Nephron progenitor cell (in vitro differentiated cells): ENCODE measurements at regions not wholly inside any gene's neighbourhood (a gene's known extent, or its start where the extent isn't known, plus 50 kb on each side); places are given as distances from the start of the nearest gene placed in this dataset.
"Not testable (repeated sequence)": the region's sequence is repeated elsewhere in the genome, so short reads cannot be mapped to it uniquely, and the experiment has no call there.

Experiments used
- DNase-seq: peaks from one replicate; pipeline ENCODE4 v3.0.0; 2021
- H3K27ac Mint-ChIP-seq: 2 replicates; pipeline ENCODE4 v1.8.0; 2021; ENCODE audit warnings: mild to moderate bottlenecking, moderate library complexity, mixed read lengths
- H3K27me3 Mint-ChIP-seq: 2 replicates; pipeline ENCODE4 v1.8.0; 2021; ENCODE audit warnings: mild to moderate bottlenecking, low read depth, mixed read lengths; ENCODE audit not compliant: poor library complexity
- H3K36me3 Mint-ChIP-seq: 2 replicates; pipeline ENCODE4 v1.8.0; 2021; ENCODE audit warnings: low read depth, mixed read lengths
- H3K4me1 Mint-ChIP-seq: 2 replicates; pipeline ENCODE4 v1.8.0; 2021; ENCODE audit warnings: mixed read lengths
- H3K4me3 Mint-ChIP-seq: 2 replicates; pipeline ENCODE4 v1.8.0; 2021; ENCODE audit warnings: mild to moderate bottlenecking, moderate library complexity, mixed read lengths
- H3K9me3 Mint-ChIP-seq: 2 replicates; pipeline ENCODE4 v1.8.0; 2021; ENCODE audit warnings: mild to moderate bottlenecking, moderate library complexity, mixed read lengths
- TF ChIP-seq, protein P1 (sequence below): fragments of 200-600 bp; sonication (generic); IDR thresholded peaks from 2 replicates; pipeline ENCODE4 v1.5.0; 2021; ENCODE audit warnings: antibody characterized with exemption

DNA sequence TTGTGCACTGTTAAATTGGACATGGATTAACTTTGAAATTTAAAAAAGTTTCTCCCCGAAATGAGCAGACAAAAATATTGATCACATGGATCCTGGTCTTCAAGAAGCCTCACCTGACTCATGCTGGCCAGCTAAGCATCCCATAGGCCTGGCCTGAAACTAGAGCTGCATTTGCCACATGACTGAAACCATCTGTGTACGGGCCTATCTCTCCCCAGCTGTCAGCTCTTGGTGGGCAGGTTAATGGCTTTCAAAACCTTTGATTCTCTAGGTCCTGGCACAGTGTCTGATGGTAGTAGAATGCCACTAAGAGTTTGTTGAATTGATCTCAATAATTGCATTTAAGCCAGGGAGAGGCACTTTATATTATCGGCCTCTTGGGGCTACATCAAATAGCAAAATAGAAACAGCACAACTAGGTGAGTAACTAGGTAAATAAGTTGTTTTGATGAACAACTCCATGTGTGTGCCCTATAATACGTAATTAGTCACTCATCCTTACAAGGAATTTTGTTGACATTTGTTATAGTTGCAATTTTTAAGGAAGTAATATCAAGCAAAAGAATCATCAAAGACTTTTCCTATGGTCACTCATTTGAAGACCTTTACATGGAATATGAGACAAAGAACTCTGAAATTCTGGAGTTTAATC, 251.1 kb downstream of the SP3 start:
- Mint-ChIP-seq H3K4me1 (peaks cover 17% of the 10 kb centered on the region), H3K4me3 (no peak overlapping the region), H3K36me3 (no peaks in the 10 kb centered on the region), H3K27me3 (peaks cover 5% of the 10 kb centered on the region), H3K9me3 (no peaks in the 10 kb centered on the region), H3K27ac (no peak overlapping the region)
- TF ChIP-seq, protein P1, sequence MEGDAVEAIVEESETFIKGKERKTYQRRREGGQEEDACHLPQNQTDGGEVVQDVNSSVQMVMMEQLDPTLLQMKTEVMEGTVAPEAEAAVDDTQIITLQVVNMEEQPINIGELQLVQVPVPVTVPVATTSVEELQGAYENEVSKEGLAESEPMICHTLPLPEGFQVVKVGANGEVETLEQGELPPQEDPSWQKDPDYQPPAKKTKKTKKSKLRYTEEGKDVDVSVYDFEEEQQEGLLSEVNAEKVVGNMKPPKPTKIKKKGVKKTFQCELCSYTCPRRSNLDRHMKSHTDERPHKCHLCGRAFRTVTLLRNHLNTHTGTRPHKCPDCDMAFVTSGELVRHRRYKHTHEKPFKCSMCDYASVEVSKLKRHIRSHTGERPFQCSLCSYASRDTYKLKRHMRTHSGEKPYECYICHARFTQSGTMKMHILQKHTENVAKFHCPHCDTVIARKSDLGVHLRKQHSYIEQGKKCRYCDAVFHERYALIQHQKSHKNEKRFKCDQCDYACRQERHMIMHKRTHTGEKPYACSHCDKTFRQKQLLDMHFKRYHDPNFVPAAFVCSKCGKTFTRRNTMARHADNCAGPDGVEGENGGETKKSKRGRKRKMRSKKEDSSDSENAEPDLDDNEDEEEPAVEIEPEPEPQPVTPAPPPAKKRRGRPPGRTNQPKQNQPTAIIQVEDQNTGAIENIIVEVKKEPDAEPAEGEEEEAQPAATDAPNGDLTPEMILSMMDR: no peak
- DNase-seq: no peak

DNA sequence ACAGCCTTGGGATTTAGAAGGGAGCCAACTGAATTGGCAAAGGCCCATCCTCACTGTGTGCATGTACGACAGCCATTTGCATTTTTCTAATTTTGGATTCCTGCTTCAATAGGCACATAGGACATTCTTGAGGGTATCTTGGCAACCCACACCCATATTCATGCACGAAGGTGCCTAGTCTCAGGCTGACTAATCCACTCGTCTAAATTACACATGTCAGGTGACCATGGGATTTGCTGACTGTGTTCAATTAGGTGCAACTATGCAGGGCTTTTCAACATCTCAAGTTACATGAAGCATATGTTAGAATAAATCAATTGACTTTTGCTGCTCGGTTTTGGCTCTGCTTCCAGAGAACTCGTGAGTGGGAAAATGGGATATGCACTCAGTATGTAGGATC, 249.7 kb downstream of the SP3 start:
- peaks cover 5% of the 10 kb centered on the region for H3K27me3 Mint-ChIP-seq
- H3K27ac Mint-ChIP-seq: no peak overlapping the region

DNA sequence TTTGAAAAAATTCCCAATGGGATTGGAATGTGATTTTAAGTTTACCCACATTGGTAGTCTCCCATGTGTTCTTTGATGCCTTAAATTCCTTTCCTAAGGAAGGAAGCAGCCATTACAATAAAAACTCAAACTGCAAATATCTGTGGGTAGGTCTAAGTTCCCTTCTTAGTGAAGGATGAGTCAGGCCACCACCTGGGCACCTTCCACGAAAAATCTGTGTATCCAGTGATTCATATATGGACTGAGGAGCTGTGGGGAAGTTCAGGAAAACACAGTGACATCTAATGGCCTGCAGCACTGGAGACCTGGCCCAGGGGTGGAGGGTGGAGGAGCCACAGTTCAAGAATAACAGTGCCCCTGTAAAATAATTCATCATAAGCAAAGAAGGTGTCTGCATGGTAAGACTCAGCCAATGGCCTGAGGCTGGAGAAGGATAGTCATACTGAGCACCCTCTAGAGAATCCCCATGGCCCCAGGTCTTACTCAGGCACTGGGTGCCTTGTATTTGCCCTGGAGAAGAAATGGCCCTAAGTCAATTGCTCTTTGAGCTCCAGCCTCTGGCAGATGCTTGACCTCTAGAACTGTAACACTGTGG, 248.6 kb downstream of the SP3 start:
- TF ChIP-seq, protein P1: no peak
- H3K27me3 Mint-ChIP-seq: peaks cover 5% of the 10 kb centered on the region
- no peak for DNase-seq
- H3K4me3 Mint-ChIP-seq: no peak overlapping the region
- H3K36me3 Mint-ChIP-seq: no peaks in the 10 kb centered on the region
- no peak overlapping the region for H3K27ac Mint-ChIP-seq
- peaks cover 17% of the 10 kb centered on the region for H3K4me1 Mint-ChIP-seq
- no peaks in the 10 kb centered on the region for H3K9me3 Mint-ChIP-seq

More for the DNA sequence above, 249.7 kb downstream of the SP3 start:
- Mint-ChIP-seq H3K9me3 (no peaks in the 10 kb centered on the region), H3K4me3 (no peak overlapping the region), H3K36me3 (no peaks in the 10 kb centered on the region), H3K4me1 (peaks cover 17% of the 10 kb centered on the region)
- TF ChIP-seq, protein P1: no peak
- no peak for DNase-seq

DNA sequence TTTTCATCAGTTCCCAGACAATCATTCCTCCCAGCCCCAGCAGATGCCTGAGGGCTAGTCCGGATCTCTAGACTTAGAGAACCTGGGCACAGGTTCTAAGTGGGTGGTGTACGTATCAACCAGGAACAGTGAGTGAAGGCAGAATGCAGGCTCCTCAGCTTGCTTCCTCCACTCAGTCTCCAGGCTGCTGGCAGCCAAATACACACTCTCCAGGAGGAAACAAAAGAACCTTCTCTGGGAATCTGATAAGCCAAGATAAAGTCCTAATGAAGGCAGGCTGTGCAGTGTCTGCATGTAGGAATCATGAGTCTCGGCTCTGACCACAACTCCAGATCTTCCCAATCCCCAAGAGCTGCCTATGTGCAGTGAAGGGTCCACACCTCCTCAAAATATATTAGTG, 245.7 kb downstream of the SP3 start:
- H3K4me1 Mint-ChIP-seq: no peaks in the 10 kb centered on the region
- H3K36me3 Mint-ChIP-seq: no peaks in the 10 kb centered on the region
- TF ChIP-seq, protein P1: no peak
- no peaks in the 10 kb centered on the region for H3K9me3 Mint-ChIP-seq
- no peak overlapping the region for H3K4me3 Mint-ChIP-seq
- no peak overlapping the region for H3K27ac Mint-ChIP-seq
- peaks cover 9% of the 10 kb centered on the region for H3K27me3 Mint-ChIP-seq
- no peak for DNase-seq

DNA sequence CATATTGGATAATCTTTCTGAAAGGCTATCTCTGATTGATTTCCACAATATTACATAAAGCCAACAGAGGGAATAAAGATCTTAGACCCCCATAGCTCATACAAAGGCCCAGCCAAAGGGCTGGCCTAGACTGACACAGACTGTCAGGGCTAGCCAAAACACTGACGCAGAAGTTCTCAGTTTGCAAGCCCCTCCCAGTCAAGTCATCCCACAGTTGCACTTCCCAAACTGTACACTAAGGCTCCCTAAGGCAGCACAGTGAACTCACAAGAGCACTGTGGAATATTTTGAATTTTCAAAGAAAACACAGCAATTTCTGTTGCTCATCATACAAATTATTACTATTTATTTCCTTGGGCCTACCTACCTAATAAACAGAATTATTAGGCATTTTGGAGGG, 244.9 kb downstream of the SP3 start:
- no peaks in the 10 kb centered on the region for H3K9me3 Mint-ChIP-seq
- no peak for DNase-seq
- H3K4me3 Mint-ChIP-seq: no peak overlapping the region
- H3K27me3 Mint-ChIP-seq: peaks cover 9% of the 10 kb centered on the region
- no peaks in the 10 kb centered on the region for H3K36me3 Mint-ChIP-seq
- TF ChIP-seq, protein P1: no peak
- no peak overlapping the region for H3K27ac Mint-ChIP-seq
- no peaks in the 10 kb centered on the region for H3K4me1 Mint-ChIP-seq

DNA sequence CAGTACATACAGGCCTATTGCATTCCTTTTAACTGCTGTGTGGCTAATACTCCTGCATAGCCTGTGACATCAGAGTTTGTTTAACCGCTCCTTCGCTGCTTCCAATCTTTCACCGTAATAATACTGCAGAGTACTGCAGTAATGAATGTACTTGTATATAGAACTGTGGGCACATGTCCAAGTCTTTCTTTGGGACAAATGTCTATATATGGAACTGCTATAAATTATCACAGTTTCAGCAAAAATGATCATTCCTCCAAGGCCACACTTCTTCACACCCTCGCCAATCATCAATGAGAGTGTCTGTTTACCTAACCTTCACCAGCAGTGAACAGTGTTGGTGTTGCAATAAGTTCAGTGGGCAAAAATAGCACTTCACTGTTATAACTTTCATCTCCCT, 230.4 kb downstream of the SP3 start:
- no peak for DNase-seq
- Mint-ChIP-seq H3K36me3 (no peaks in the 10 kb centered on the region), H3K27ac (no peak overlapping the region)

DNA sequence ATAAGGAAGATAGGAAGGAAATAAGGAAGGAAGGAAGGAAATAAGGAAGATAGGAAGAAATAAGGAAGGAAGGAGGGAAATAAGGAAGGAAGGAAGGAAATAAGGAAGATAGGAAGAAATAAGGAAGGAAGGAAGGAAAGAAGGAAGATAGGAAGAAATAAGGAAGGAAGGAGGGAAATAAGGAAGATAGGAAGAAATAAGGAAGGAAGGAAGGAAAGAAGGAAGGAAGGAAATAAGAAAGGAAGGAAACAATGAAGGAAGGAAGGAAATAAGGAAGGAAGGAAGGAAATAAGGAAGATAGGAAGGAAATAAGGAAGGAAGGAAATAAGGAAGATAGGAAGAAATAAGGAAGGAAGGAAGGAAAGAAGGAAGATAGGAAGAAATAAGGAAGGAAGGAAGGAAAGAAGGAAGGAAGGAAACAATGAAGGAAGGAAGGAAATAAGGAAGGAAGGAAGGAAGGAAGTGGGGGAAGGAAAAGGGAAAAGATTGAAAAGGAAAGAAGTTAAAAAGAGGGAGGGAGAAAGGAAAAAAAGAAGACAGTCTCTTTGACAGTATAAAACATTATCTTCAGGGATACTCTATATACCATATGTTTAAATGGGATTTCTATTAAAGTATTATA, 227.1 kb downstream of the SP3 start:
- not testable (repeated sequence) for H3K9me3 Mint-ChIP-seq, H3K27ac Mint-ChIP-seq, DNase-seq, H3K36me3 Mint-ChIP-seq, H3K27me3 Mint-ChIP-seq, H3K4me1 Mint-ChIP-seq, H3K4me3 Mint-ChIP-seq

More for the DNA sequence above, 230.4 kb downstream of the SP3 start:
- TF ChIP-seq, protein P1: no peak
- no peaks in the 10 kb centered on the region for H3K9me3 Mint-ChIP-seq
- H3K4me1 Mint-ChIP-seq: no peaks in the 10 kb centered on the region
- no peak overlapping the region for H3K4me3 Mint-ChIP-seq
- H3K27me3 Mint-ChIP-seq: peaks cover under 1% of the 10 kb centered on the region
